SIG-M5 treated with dmso at 0.1 percent for 504 hours (cell line): ENCODE measurements at regions not wholly inside any gene's neighbourhood (a gene's known extent, or its start where the extent isn't known, plus 50 kb on each side); places are given as distances from the start of the nearest gene placed in this dataset.
"Not testable (repeated sequence)": the region's sequence is repeated elsewhere in the genome, so short reads cannot be mapped to it uniquely, and the experiment has no call there.

Source experiments
- DNase-seq: peaks from one replicate; lab custom pipeline; 2025; ENCODE audit not compliant: unreplicated experiment; lab: John Stamatoyannopoulos, UW

- DNase-seq, result no peak
Observed at GRCh38 chr1:215400741-215401140, 166.4 kb upstream of the KCTD3 start.

- DNase-seq, result no peak
Observed at GRCh38 chr1:215402147-215402546, 165.0 kb upstream of the KCTD3 start.

- no peak for DNase-seq
Observed at GRCh38 chr1:215405211-215405610, 161.9 kb upstream of the KCTD3 start.

GRCh38 chr1:215406927-215407326 is 160.2 kb upstream of the KCTD3 start:
- no peak for DNase-seq

- no peak for DNase-seq
Observed at GRCh38 chr1:215407575-215407974, 159.5 kb upstream of the KCTD3 start.

- DNase-seq, result not testable (repeated sequence)
Observed at GRCh38 chr1:215409546-215409945, 157.6 kb upstream of the KCTD3 start.

GRCh38 chr1:215415521-215415920 is 151.6 kb upstream of the KCTD3 start:
- DNase-seq, result not testable (repeated sequence)

- DNase-seq, result no peak
Observed at GRCh38 chr1:215416497-215416896, 150.6 kb upstream of the KCTD3 start.

GRCh38 chr1:215417122-215417521 is 150.0 kb upstream of the KCTD3 start:
- no peak for DNase-seq

GRCh38 chr1:215418876-215419447 is 148.1 kb upstream of the KCTD3 start:
- DNase-seq, result no peak

- no peak for DNase-seq
Observed at GRCh38 chr1:215421744-215422143, 145.4 kb upstream of the KCTD3 start.

GRCh38 chr1:215423288-215423687 is 143.8 kb upstream of the KCTD3 start:
- DNase-seq, result no peak

GRCh38 chr1:215425138-215425537 is 142.0 kb upstream of the KCTD3 start:
- no peak for DNase-seq

GRCh38 chr1:215426101-215426500 is 141.0 kb upstream of the KCTD3 start:
- DNase-seq, result no peak

- DNase-seq, result not testable (repeated sequence)
Observed at GRCh38 chr1:215432483-215433227, 134.4 kb upstream of the KCTD3 start.

GRCh38 chr1:215433237-215433636 is 133.9 kb upstream of the KCTD3 start:
- no peak for DNase-seq

GRCh38 chr1:215439549-215439948 is 127.6 kb upstream of the KCTD3 start:
- DNase-seq, result no peak

- DNase-seq, result no peak
Observed at GRCh38 chr1:215444715-215445414, 122.2 kb upstream of the KCTD3 start.

GRCh38 chr1:215448014-215448413 is 119.1 kb upstream of the KCTD3 start:
- DNase-seq, result not testable (repeated sequence)

- not testable (repeated sequence) for DNase-seq
Observed at GRCh38 chr1:215449147-215449546, 118.0 kb upstream of the KCTD3 start.

- DNase-seq, result no peak
Observed at GRCh38 chr1:215453440-215453839, 113.7 kb upstream of the KCTD3 start.

GRCh38 chr1:215457213-215457612 is 109.9 kb upstream of the KCTD3 start:
- no peak for DNase-seq
